Neural cell (in vitro differentiated cells): ENCODE measurements at regions not wholly inside any gene's neighbourhood (a gene's known extent, or its start where the extent isn't known, plus 50 kb on each side); places are given as distances from the start of the nearest gene placed in this dataset.

Experiments
- H2AFZ ChIP-seq: fragments of 200-600, 300-800 bp; sonication (generic), shearing (Covaris generic); 2 replicates; pipeline ENCODE4 v1.6.0; 2014; ENCODE audit warnings: low read depth, mild to moderate bottlenecking, antibody characterized with exemption, low read length, moderate library complexity
- H3F3A ChIP-seq: fragments of 200-600 bp; shearing (Covaris generic); 2 replicates; pipeline ENCODE4 v1.6.1; 2016; ENCODE audit warnings: mild to moderate bottlenecking, moderate library complexity, mixed read lengths, antibody characterized with exemption, low read length; ENCODE audit not compliant: insufficient read depth, poor library complexity, severe bottlenecking
- H3K27ac ChIP-seq: fragments of 200-600, 300-800 bp; sonication (generic), shearing (Covaris generic); 2 replicates; pipeline ENCODE4 v1.5.1; 2014; ENCODE audit warnings: mild to moderate bottlenecking, low read length, moderate library complexity
- H3K27me3 ChIP-seq: fragments of 300-800, 200-600 bp; sonication (generic), shearing (Covaris generic); 2 replicates; pipeline ENCODE4 v1.6.0; 2014; ENCODE audit warnings: mild to moderate bottlenecking, low read depth, low read length, moderate library complexity; ENCODE audit not compliant: insufficient read depth
- H3K36me3 ChIP-seq: fragments of 300-800, 200-600 bp; sonication (generic), shearing (Covaris generic); 2 replicates; pipeline ENCODE4 v1.5.1; 2014; ENCODE audit warnings: mild to moderate bottlenecking, antibody characterized with exemption, low read length, moderate library complexity; ENCODE audit not compliant: insufficient read depth
- H3K4me2 ChIP-seq: fragments of 300-800, 200-600 bp; sonication (generic), shearing (Covaris generic); 2 replicates; pipeline ENCODE4 v1.6.0; 2014; ENCODE audit warnings: mild to moderate bottlenecking, low read length
- H3K4me3 ChIP-seq: fragments of 300-800, 200-600 bp; sonication (generic), shearing (Covaris generic); 2 replicates; pipeline ENCODE4 v1.5.1; 2014; ENCODE audit warnings: mild to moderate bottlenecking, low read length, moderate library complexity
- H3K79me2 ChIP-seq: fragments of 200-600 bp; shearing (Covaris generic); replicated peaks from 2 replicates; pipeline ENCODE4 v1.6.0; 2014; ENCODE audit warnings: mild to moderate bottlenecking, low read length, moderate library complexity; ENCODE audit not compliant: insufficient read depth
- H3K9ac ChIP-seq: fragments of 300-800, 200-600 bp; sonication (generic), shearing (Covaris generic); 2 replicates; pipeline ENCODE4 v1.6.1; 2016; ENCODE audit warnings: mild to moderate bottlenecking, low read length, mixed read lengths
- H3K9me2 ChIP-seq: fragments of 200-600 bp; shearing (Covaris generic); 2 replicates; pipeline ENCODE4 v1.6.1; 2016; ENCODE audit warnings: mild to moderate bottlenecking, low read length, mixed read lengths; ENCODE audit not compliant: insufficient read depth
- H3K9me3 ChIP-seq: fragments of 200-600, 300-800 bp; sonication (generic), shearing (Covaris generic); 2 replicates; pipeline ENCODE4 v1.6.1; 2016; ENCODE audit warnings: mild to moderate bottlenecking, mixed run types, low read length, moderate library complexity, mixed read lengths
- H4K20me1 ChIP-seq: fragments of 200-600 bp; shearing (Covaris generic); 2 replicates; pipeline ENCODE4 v1.6.1; 2016; ENCODE audit warnings: mild to moderate bottlenecking, mixed run types; ENCODE audit not compliant: insufficient read depth
- CTCF ChIP-seq: fragments of 450-650 bp; IDR thresholded peaks from 2 replicates; pipeline ENCODE4 v1.5.1; 2014; ENCODE audit warnings: antibody characterized with exemption, mild to moderate bottlenecking, moderate library complexity; ENCODE audit not compliant: poor library complexity, severe bottlenecking
- EP300 ChIP-seq: fragments of 450-650 bp; conservative IDR thresholded peaks from 2 replicates; pipeline ENCODE4 v1.6.1; 2014; ENCODE audit warnings: antibody characterized with exemption, mild to moderate bottlenecking, moderate library complexity; ENCODE audit not compliant: poor library complexity, severe bottlenecking
- EZH2 ChIP-seq: fragments of 200-600, 300-800 bp; shearing (Covaris generic), sonication (generic); IDR thresholded peaks from 2 replicates; pipeline ENCODE4 v1.6.1; 2014; ENCODE audit warnings: antibody characterized with exemption, low read length, borderline replicate concordance, mild to moderate bottlenecking; ENCODE audit not compliant: insufficient read depth, poor library complexity, severe bottlenecking
- MXI1 ChIP-seq: fragments of 450-650 bp; conservative IDR thresholded peaks from 2 replicates; pipeline ENCODE4 v1.6.1; 2014; ENCODE audit warnings: antibody characterized with exemption, mild to moderate bottlenecking; ENCODE audit not compliant: poor library complexity, severe bottlenecking
- POLR2AphosphoS5 ChIP-seq: IDR thresholded peaks from 2 replicates; pipeline ENCODE4 v1.6.1; 2012
- RAD21 ChIP-seq: fragments of 450-650 bp; conservative IDR thresholded peaks from 2 replicates; pipeline ENCODE4 v1.6.1; 2014; ENCODE audit warnings: antibody characterized with exemption, mild to moderate bottlenecking, moderate library complexity
- REST ChIP-seq: IDR thresholded peaks from 2 replicates; pipeline ENCODE4 v1.6.1; 2012; ENCODE audit warnings: borderline replicate concordance
- SMC3 ChIP-seq: fragments of 450-650 bp; conservative IDR thresholded peaks from 2 replicates; pipeline ENCODE4 v1.6.1; 2014; ENCODE audit warnings: antibody characterized with exemption, mild to moderate bottlenecking, moderate library complexity; ENCODE audit not compliant: poor library complexity
- TAF1 ChIP-seq: IDR thresholded peaks from 2 replicates; pipeline ENCODE4 v1.6.1; 2012; ENCODE audit warnings: low read depth

GRCh38 chr4:60905162-60905561 lies 295.0 kb upstream of the ADGRL3 start:
- Histone ChIP-seq H3K4me3 (no peak overlapping the region), H3K9me3 (no peaks in the 10 kb centered on the region), H3K27ac (no peak overlapping the region), H3K27me3 (no peaks in the 10 kb centered on the region), H2AFZ (no peak overlapping the region), H3K9me2 (no peaks in the 10 kb centered on the region), H4K20me1 (no peaks in the 10 kb centered on the region), H3F3A (no peaks in the 10 kb centered on the region), H3K4me2 (no peak overlapping the region), H3K36me3 (no peaks in the 10 kb centered on the region), H3K79me2 (no peaks in the 10 kb centered on the region), H3K9ac (no peak overlapping the region)
- TF ChIP-seq TAF1 (no peak), POLR2AphosphoS5 (no peak), EP300 (no peak), REST (no peak), RAD21 (no peak), SMC3 (no peak), MXI1 (no peak), EZH2 (no peak), CTCF (no peak)

- no peak overlapping the region for H3K27ac ChIP-seq
- no peak overlapping the region for H2AFZ ChIP-seq
- H4K20me1 ChIP-seq = no peaks in the 10 kb centered on the region
- no peak overlapping the region for H3K4me2 ChIP-seq
- TF ChIP-seq TAF1 (no peak), POLR2AphosphoS5 (no peak), MXI1 (no peak), RAD21 (no peak), EP300 (no peak), CTCF (no peak), EZH2 (no peak), SMC3 (no peak), REST (no peak)
- H3K27me3 ChIP-seq = no peaks in the 10 kb centered on the region
- no peaks in the 10 kb centered on the region for H3F3A ChIP-seq
- no peak overlapping the region for H3K4me3 ChIP-seq
- no peaks in the 10 kb centered on the region for H3K9me2 ChIP-seq
- no peaks in the 10 kb centered on the region for H3K36me3 ChIP-seq
- no peak overlapping the region for H3K9ac ChIP-seq
- no peaks in the 10 kb centered on the region for H3K9me3 ChIP-seq
- no peaks in the 10 kb centered on the region for H3K79me2 ChIP-seq
Observed at GRCh38 chr4:60911127-60911526, 289.0 kb upstream of the ADGRL3 start.
